ENCODE measurements at regions not wholly inside any gene's neighbourhood (a gene's known extent, or its start where the extent isn't known, plus 50 kb on each side); places are given as distances from the start of the nearest gene placed in this dataset.

GRCh38 chr10:111973826-111974225, 209.7 kb downstream of the GPAM start:
- DNase-seq = no peak
- H3K27me3 ChIP-seq (ENCODE audit: low read depth) = no peaks in the 10 kb centered on the region
- H3K36me3 ChIP-seq = no peaks in the 10 kb centered on the region
- no peak overlapping the region for H3K4me3 ChIP-seq
- H3K4me1 ChIP-seq = no peaks in the 10 kb centered on the region
- no peak overlapping the region for H3K27ac ChIP-seq (replicated peaks)
- H3K9me3 ChIP-seq (replicated peaks) = no peaks in the 10 kb centered on the region
- intact Hi-C loops (cut with micrococcal nuclease) = no loop called here
- TF ChIP-seq, protein P1, sequence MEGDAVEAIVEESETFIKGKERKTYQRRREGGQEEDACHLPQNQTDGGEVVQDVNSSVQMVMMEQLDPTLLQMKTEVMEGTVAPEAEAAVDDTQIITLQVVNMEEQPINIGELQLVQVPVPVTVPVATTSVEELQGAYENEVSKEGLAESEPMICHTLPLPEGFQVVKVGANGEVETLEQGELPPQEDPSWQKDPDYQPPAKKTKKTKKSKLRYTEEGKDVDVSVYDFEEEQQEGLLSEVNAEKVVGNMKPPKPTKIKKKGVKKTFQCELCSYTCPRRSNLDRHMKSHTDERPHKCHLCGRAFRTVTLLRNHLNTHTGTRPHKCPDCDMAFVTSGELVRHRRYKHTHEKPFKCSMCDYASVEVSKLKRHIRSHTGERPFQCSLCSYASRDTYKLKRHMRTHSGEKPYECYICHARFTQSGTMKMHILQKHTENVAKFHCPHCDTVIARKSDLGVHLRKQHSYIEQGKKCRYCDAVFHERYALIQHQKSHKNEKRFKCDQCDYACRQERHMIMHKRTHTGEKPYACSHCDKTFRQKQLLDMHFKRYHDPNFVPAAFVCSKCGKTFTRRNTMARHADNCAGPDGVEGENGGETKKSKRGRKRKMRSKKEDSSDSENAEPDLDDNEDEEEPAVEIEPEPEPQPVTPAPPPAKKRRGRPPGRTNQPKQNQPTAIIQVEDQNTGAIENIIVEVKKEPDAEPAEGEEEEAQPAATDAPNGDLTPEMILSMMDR (IDR thresholded peaks at IDR 0.05; ENCODE audit: borderline replicate concordance) = no peak

DNA sequence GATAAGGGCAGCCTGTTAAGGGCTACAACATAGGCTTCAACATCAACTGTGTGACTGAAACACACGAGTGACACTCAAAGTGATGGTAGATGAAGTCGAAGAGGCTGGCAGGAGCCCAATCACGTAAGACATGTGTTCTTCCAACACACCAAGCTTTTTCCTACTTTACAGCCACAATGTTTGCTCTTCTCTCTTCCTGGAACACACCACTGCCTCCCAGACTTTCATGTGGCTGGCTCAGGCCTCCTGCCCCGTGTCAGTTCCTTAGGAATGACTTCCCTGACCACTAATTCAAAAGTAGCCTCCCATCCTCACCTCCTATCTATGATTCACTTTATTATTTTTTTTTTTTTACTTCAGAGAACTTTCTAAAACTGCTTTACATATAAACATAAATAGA, 209.2 kb downstream of the GPAM start:
- no peak overlapping the region for H3K4me3 ChIP-seq
- H3K4me1 ChIP-seq = no peaks in the 10 kb centered on the region

DNA sequence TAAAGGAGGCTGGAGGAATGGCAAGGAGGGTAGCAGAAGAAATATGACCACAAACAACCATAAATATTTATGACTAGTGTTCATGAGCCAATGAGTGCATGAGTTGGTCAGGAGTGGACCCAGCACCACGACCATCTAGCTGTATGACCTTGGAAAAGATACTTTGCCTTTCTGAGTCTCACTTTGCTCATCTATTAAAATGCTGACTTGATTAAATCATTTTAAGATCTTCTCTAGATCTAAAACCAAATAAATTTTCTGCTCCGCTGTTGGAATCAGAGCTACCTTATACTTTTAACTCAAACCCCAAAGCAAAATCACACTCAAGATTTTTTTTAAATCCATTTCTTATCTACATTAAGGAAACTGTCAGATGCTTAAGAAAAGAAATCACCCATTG, 207.0 kb downstream of the GPAM start:
- Histone ChIP-seq H3K27ac (replicated peaks) (no peak overlapping the region), H3K27me3 (ENCODE audit: low read depth) (no peaks in the 10 kb centered on the region), H3K36me3 (no peaks in the 10 kb centered on the region), H3K4me3 (no peak overlapping the region), H3K9me3 (replicated peaks) (no peaks in the 10 kb centered on the region), H3K4me1 (no peaks in the 10 kb centered on the region)
- DNase-seq = no peak
- TF ChIP-seq, protein P1 (IDR thresholded peaks at IDR 0.05; ENCODE audit: borderline replicate concordance) = no peak
- intact Hi-C loops (cut with micrococcal nuclease) = no loop called here

More for the DNA sequence above, 209.2 kb downstream of the GPAM start:
- DNase-seq = no peak
- intact Hi-C loops (cut with micrococcal nuclease) = no loop called here
- no peaks in the 10 kb centered on the region for H3K27me3 ChIP-seq (ENCODE audit: low read depth)
- H3K9me3 ChIP-seq (replicated peaks) = no peaks in the 10 kb centered on the region
- H3K27ac ChIP-seq (replicated peaks) = no peak overlapping the region
- no peaks in the 10 kb centered on the region for H3K36me3 ChIP-seq
- TF ChIP-seq, protein P1 (IDR thresholded peaks at IDR 0.05; ENCODE audit: borderline replicate concordance) = no peak

DNA sequence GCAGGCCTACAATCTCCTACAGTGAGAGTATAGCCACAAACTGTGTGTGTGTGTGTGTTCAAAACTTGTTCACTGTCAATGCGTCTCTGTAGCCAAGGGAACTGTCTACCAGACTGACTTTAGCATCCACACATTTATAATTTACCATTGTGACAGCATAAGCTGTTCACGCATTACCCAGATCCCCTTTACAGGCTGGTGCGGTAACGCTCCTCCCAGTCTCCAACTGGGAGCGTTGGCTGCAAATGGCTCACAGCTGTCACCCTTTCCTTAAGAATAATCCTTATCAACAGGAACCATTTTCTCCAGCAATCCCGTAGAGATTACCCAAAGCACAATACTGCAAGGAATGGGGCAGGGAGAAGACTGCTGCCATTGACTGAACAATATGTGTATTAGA, 199.5 kb downstream of the GPAM start:
- Histone ChIP-seq H3K4me3 (no peak overlapping the region), H3K36me3 (no peaks in the 10 kb centered on the region), H3K4me1 (no peaks in the 10 kb centered on the region), H3K9me3 (replicated peaks) (no peaks in the 10 kb centered on the region), H3K27ac (replicated peaks) (no peak overlapping the region), H3K27me3 (ENCODE audit: low read depth) (peaks cover 23% of the 10 kb centered on the region)
- intact Hi-C loops (cut with micrococcal nuclease) = no loop called here
- TF ChIP-seq, protein P1 (IDR thresholded peaks at IDR 0.05; ENCODE audit: borderline replicate concordance) = no peak
- DNase-seq = no peak

GRCh38 chr10:111986079-111986478, 197.5 kb downstream of the GPAM start:
- H3K9me3 ChIP-seq (replicated peaks) = no peaks in the 10 kb centered on the region
- H3K27me3 ChIP-seq (ENCODE audit: low read depth) = peaks cover 40% of the 10 kb centered on the region
- TF ChIP-seq, protein P1 (IDR thresholded peaks at IDR 0.05; ENCODE audit: borderline replicate concordance) = no peak
- intact Hi-C loops (cut with micrococcal nuclease) = no loop called here
- DNase-seq = no peak
- no peak overlapping the region for H3K4me3 ChIP-seq
- H3K36me3 ChIP-seq = no peaks in the 10 kb centered on the region
- peak overlapping the region; percentile 32 for H3K27ac ChIP-seq (replicated peaks)
- no peaks in the 10 kb centered on the region for H3K4me1 ChIP-seq

DNA sequence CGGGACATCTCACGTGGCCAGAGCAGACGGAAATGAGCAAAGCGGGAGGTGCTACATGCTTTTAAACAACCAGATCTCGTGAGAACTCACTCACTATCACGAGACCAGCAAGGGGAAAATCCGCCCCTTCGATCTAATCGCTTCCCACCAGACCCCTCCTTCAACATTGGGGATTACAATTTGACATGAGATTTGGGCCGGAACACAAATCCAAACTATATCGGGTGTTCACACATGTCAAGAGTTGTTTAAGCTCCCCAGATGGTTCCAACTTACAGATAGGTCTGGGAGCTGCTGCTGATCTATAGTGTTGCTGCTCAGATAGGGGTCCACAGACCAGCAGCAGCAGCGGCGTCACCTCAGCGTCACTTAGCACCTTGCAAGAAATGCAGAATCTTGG, 194.9 kb downstream of the GPAM start:
- no peak for DNase-seq
- TF ChIP-seq, protein P1 (IDR thresholded peaks at IDR 0.05; ENCODE audit: borderline replicate concordance) = no peak
- intact Hi-C loops (cut with micrococcal nuclease) = no loop called here
- H3K36me3 ChIP-seq = no peaks in the 10 kb centered on the region
- H3K27me3 ChIP-seq (ENCODE audit: low read depth) = peaks cover 34% of the 10 kb centered on the region
- no peaks in the 10 kb centered on the region for H3K9me3 ChIP-seq (replicated peaks)
- no peak overlapping the region for H3K27ac ChIP-seq (replicated peaks)
- no peaks in the 10 kb centered on the region for H3K4me1 ChIP-seq
- H3K4me3 ChIP-seq = no peak overlapping the region
